Testis (tissue), 2 donors: ENCODE measurements at regions not wholly inside any gene's neighbourhood (a gene's known extent, or its start where the extent isn't known, plus 50 kb on each side); places are given as distances from the start of the nearest gene placed in this dataset.

Experiments used
- DNase-seq: peaks from one replicate; pipeline ENCODE4 v3.0.0-alpha.2; 2019
- H3K27ac ChIP-seq, 2 donors: fragments of 200-600 bp; sonication (generic); one replicate each; pipeline ENCODE4 v1.5.1; 2019
- H3K27me3 ChIP-seq: fragments of 200-600 bp; sonication (generic); one replicate; pipeline ENCODE4 v1.5.1; 2019
- H3K36me3 ChIP-seq: fragments of 200-600 bp; sonication (generic); one replicate; pipeline ENCODE4 v1.5.1; 2017; ENCODE audit warnings: low read depth; ENCODE audit errors: missing control alignments
- H3K4me1 ChIP-seq: fragments of 200-600 bp; sonication (generic); one replicate; pipeline ENCODE4 v1.5.1; 2019
- H3K4me3 ChIP-seq, 2 donors: fragments of 200-600 bp; sonication (generic); one replicate each; pipeline ENCODE4 v1.5.1; 2017 to 2019
- H3K9me3 ChIP-seq: fragments of 200-600 bp; sonication (generic); one replicate; pipeline ENCODE4 v1.5.1; 2017
- POLR2A ChIP-seq: fragments of 450-650 bp; IDR thresholded peaks from one replicate; pipeline ENCODE4 v1.6.1; 2017; ENCODE audit warnings: antibody characterized with exemption, mild to moderate bottlenecking, moderate library complexity
- WGBS, 2 donors: methylation state at CpG; one replicate each; pipeline ENCODE4 v1.1.5; 2018; 5-methylcytosine and 5-hydroxymethylcytosine counted together
- intact Hi-C: fragments of 100-400 bp; cut with DNase I; formaldehyde crosslinking; loops from one replicate; pipeline ENCODE4 v1.15.1; 2023; ENCODE audit warnings: low total_unique reads
- TF ChIP-seq, protein P1 (sequence below), 3 experiments: fragments of 450-650 bp in 2 of 3; fragments of 200-600 bp in 1 of 3; sonication (generic) in 1 of 3; IDR thresholded peaks; one replicate each; pipeline ENCODE4 v1.5.1; 2016 to 2019; ENCODE audit warnings: antibody characterized with exemption in 3 of 3, mild to moderate bottlenecking in 2 of 3, moderate library complexity in 1 of 3

DNA sequence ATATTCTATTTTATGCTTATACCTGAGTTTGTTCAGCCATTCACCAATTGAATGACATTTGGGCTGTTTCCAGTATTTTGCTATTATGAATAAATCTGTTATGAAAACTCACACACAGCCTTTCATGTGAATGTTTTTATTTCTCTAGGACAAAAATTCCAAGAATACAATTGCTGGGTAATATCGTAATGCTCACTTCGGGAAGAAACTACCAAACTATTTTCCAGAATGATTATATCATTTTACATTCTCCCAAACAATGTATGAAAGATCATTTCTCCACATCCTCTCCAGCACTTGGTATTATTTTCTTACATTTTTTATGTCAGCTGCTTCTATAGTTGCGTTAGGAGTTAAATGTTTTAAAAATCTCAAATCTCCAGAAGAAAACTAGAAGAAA, 58.3 kb upstream of the LHFPL2 start:
- DNase-seq: no peak
- Histone ChIP-seq H3K4me3 (no peak overlapping the region), H3K27me3 (no peaks in the 10 kb centered on the region), H3K27ac (no peak overlapping the region), H3K9me3 (no peaks in the 10 kb centered on the region), H3K36me3 (no peaks in the 10 kb centered on the region), H3K4me1 (no peaks in the 10 kb centered on the region)
- TF ChIP-seq POLR2A: no peak
- TF ChIP-seq, protein P1, sequence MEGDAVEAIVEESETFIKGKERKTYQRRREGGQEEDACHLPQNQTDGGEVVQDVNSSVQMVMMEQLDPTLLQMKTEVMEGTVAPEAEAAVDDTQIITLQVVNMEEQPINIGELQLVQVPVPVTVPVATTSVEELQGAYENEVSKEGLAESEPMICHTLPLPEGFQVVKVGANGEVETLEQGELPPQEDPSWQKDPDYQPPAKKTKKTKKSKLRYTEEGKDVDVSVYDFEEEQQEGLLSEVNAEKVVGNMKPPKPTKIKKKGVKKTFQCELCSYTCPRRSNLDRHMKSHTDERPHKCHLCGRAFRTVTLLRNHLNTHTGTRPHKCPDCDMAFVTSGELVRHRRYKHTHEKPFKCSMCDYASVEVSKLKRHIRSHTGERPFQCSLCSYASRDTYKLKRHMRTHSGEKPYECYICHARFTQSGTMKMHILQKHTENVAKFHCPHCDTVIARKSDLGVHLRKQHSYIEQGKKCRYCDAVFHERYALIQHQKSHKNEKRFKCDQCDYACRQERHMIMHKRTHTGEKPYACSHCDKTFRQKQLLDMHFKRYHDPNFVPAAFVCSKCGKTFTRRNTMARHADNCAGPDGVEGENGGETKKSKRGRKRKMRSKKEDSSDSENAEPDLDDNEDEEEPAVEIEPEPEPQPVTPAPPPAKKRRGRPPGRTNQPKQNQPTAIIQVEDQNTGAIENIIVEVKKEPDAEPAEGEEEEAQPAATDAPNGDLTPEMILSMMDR (IDR thresholded peaks at IDR 0.05): no peak
- intact Hi-C loops: no loop called here
- WGBS, 2 donors: 63% methylated on average over 3 of the region's 3 CpGs

DNA sequence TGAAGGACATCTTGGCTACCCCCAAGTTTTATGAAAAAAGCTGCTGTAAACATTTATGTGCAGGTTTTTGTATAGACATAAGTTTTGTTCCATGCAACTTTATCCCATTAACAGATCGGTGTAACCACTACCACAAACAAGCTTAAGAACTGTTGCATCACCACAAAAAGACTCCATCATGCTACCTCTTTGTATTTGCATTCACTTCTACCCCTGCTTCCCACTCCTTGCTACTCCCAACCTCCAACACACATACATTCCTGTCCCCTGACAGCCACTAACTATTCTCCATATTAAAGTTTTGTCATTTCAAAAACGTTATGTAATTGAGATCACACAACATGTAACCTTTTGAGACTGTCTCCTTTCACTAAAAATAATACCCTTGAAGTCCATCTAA, 57.8 kb upstream of the LHFPL2 start:
- Histone ChIP-seq H3K27ac (no peak overlapping the region), H3K4me1 (no peaks in the 10 kb centered on the region), H3K4me3 (no peak overlapping the region), H3K27me3 (no peaks in the 10 kb centered on the region), H3K36me3 (no peaks in the 10 kb centered on the region), H3K9me3 (no peaks in the 10 kb centered on the region)
- no peak for DNase-seq
- intact Hi-C loops: no loop called here
- 76 to 81% methylated on average over 2 of the region's 2 CpGs for WGBS, 2 donors
- no peak for TF ChIP-seq POLR2A
- TF ChIP-seq, protein P1 (IDR thresholded peaks at IDR 0.05): no peak

DNA sequence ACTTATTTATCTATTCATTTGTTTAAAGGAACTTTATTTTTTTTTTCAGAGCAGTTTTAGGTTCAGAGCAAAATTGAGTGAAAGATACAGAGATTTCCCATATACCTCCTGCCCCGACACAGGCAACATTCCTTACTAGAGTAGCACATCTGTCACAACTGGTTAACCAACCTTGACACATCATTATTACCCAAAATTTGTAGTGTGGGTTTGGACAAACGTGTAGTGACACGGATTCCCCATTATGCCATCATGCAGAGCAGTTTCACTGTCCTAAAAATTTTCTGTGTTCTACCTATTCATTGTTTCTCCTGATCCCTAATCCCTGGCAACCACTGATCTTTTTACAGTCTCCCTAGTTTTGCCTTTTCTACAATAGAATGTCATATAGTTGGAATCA, 57.3 kb upstream of the LHFPL2 start:
- Histone ChIP-seq H3K4me3 (no peak overlapping the region), H3K27me3 (no peaks in the 10 kb centered on the region), H3K9me3 (no peaks in the 10 kb centered on the region), H3K4me1 (no peaks in the 10 kb centered on the region), H3K27ac (no peak overlapping the region), H3K36me3 (no peaks in the 10 kb centered on the region)
- WGBS, 2 donors: 89 to 95% methylated on average over 3 of the region's 3 CpGs
- TF ChIP-seq, protein P1 (IDR thresholded peaks at IDR 0.05): no peak
- TF ChIP-seq POLR2A: no peak
- DNase-seq: no peak
- intact Hi-C loops: no loop called here

DNA sequence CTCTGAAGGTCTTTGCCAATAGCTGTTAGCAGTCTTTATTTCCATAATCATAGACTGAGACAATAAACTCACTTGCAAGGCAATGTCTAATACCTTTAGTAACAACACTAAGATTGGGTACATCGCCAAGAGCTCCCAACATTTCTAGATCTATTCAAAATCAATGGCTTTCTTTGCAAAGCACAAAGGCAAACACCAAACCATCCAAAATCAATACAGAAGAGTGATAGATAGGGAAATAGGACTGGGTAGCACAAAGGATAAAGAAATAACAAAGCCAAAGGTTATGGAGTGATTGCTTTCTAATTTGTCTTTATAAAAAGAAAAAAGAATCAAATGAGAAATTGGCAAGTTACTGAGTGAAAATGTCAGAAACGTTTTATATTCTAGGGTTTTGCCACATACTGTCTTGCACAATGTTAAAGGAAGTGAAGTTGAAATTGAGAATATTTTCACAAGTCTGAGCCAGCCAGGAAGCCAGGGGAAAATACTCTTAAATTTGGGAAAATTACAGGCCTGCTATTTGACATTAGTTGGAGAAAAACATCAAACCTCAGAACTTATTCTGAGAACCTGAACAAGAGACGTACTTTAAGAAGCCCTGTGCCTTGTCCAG, 53.3 kb upstream of the LHFPL2 start:
- H3K36me3 ChIP-seq: no peaks in the 10 kb centered on the region
- TF ChIP-seq, protein P1 (IDR thresholded peaks at IDR 0.05): no peak
- no peak for TF ChIP-seq POLR2A
- WGBS, 2 donors: 79 to 82% methylated on average over 3 of the region's 3 CpGs

DNA sequence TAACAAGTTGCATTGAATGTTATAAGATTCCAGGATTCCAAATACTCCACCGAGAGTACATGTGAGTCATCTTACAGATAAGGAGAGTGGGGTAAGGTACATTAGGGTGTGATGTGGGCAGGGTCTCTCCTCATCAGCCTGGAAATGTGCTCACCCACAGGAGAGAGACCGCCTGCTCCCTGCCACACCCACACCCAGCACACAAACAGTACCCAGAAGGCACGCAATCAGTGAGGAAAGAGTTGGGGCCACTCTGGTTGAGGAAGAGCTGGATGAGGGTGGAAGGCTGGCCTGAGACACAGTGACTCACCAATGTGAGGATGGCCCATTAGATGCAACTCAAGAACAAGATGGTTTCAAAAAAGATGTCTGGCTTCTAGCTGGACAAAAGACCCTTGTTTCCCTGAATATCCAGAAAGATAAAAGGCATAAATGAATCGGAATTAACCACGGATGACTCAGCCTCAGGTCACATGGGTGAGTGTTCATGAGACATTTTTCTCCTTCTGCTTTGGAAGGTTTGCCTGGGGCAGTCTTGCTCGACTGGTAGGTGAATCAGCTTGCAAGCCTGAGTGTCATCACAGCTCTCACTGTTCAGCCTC, 51.1 kb upstream of the LHFPL2 start:
- WGBS, 2 donors: 63 to 76% methylated on average over 6 of the region's 6 CpGs
- DNase-seq: no peak
- TF ChIP-seq, protein P1 (IDR thresholded peaks at IDR 0.05): no peak
- TF ChIP-seq POLR2A: no peak
- no peak overlapping the region for H3K4me3 ChIP-seq
- H3K27me3 ChIP-seq: no peaks in the 10 kb centered on the region
- H3K9me3 ChIP-seq: no peaks in the 10 kb centered on the region
- intact Hi-C loops: no loop called here
- no peaks in the 10 kb centered on the region for H3K36me3 ChIP-seq
- no peak overlapping the region for H3K27ac ChIP-seq
- no peaks in the 10 kb centered on the region for H3K4me1 ChIP-seq

More for the DNA sequence above, 53.3 kb upstream of the LHFPL2 start:
- no peak for DNase-seq
- no peak overlapping the region for H3K4me3 ChIP-seq
- H3K27ac ChIP-seq: no peak overlapping the region
- no peaks in the 10 kb centered on the region for H3K27me3 ChIP-seq
- intact Hi-C loops: no loop called here
- no peaks in the 10 kb centered on the region for H3K9me3 ChIP-seq
- H3K4me1 ChIP-seq: no peaks in the 10 kb centered on the region
